Type B pancreatic cell (in vitro differentiated cells): ENCODE measurements at regions not wholly inside any gene's neighbourhood (a gene's known extent, or its start where the extent isn't known, plus 50 kb on each side); places are given as distances from the start of the nearest gene placed in this dataset.

Experiments used
- DNase-seq: peaks from one replicate; pipeline ENCODE4 v3.0.0; 2021; ENCODE audit warnings: mixed read lengths; ENCODE audit not compliant: unreplicated experiment; ENCODE audit errors: extremely low spot score
- H3K27ac Mint-ChIP-seq: 2 replicates; pipeline ENCODE4 v1.8.0; 2021; ENCODE audit warnings: mild to moderate bottlenecking, mixed read lengths
- H3K27me3 Mint-ChIP-seq: 2 replicates; pipeline ENCODE4 v1.8.0; 2021; ENCODE audit warnings: mixed read lengths
- H3K36me3 Mint-ChIP-seq: 2 replicates; pipeline ENCODE4 v1.8.0; 2021; ENCODE audit warnings: mixed read lengths
- H3K4me1 Mint-ChIP-seq: one replicate; pipeline ENCODE4 v1.8.0; 2021; ENCODE audit warnings: mixed read lengths; ENCODE audit not compliant: unreplicated experiment
- H3K4me3 Mint-ChIP-seq: 2 replicates; pipeline ENCODE4 v1.8.0; 2021; ENCODE audit warnings: mild to moderate bottlenecking, mixed read lengths
- H3K9me3 Mint-ChIP-seq: 2 replicates; pipeline ENCODE4 v1.8.0; 2021; ENCODE audit warnings: mixed read lengths
- TF ChIP-seq, protein P1 (sequence below): fragments of 200-600 bp; sonication (generic); conservative IDR thresholded peaks from 2 replicates; pipeline ENCODE4 v1.5.0; 2021; ENCODE audit warnings: antibody characterized with exemption, mild to moderate bottlenecking

DNA sequence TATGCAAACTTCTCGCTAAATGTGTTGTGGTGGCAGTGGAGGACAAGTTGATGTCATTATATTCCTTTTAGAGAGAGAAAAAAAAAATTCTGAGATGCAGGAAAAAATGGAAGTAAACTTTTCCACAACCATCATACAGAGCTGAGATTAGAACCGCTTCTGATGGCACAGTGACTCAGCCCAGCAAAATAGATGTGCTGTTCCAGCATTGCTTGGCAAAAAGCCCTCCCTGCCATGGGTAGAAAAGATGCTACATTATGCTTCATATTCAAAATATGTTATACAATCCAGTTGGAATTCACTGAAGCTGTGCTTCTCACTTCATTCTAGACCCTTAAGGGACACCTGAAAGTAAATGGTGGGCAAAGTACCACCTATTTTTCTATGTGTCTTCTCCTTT, 1047.6 kb upstream of the FANCL start:
- Mint-ChIP-seq H3K36me3 (no peaks in the 10 kb centered on the region), H3K4me3 (no peak overlapping the region), H3K27ac (no peak overlapping the region), H3K4me1 (no peaks in the 10 kb centered on the region), H3K9me3 (no peaks in the 10 kb centered on the region), H3K27me3 (peaks cover 16% of the 10 kb centered on the region)
- TF ChIP-seq, protein P1, sequence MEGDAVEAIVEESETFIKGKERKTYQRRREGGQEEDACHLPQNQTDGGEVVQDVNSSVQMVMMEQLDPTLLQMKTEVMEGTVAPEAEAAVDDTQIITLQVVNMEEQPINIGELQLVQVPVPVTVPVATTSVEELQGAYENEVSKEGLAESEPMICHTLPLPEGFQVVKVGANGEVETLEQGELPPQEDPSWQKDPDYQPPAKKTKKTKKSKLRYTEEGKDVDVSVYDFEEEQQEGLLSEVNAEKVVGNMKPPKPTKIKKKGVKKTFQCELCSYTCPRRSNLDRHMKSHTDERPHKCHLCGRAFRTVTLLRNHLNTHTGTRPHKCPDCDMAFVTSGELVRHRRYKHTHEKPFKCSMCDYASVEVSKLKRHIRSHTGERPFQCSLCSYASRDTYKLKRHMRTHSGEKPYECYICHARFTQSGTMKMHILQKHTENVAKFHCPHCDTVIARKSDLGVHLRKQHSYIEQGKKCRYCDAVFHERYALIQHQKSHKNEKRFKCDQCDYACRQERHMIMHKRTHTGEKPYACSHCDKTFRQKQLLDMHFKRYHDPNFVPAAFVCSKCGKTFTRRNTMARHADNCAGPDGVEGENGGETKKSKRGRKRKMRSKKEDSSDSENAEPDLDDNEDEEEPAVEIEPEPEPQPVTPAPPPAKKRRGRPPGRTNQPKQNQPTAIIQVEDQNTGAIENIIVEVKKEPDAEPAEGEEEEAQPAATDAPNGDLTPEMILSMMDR: no peak
- DNase-seq: no peak

DNA sequence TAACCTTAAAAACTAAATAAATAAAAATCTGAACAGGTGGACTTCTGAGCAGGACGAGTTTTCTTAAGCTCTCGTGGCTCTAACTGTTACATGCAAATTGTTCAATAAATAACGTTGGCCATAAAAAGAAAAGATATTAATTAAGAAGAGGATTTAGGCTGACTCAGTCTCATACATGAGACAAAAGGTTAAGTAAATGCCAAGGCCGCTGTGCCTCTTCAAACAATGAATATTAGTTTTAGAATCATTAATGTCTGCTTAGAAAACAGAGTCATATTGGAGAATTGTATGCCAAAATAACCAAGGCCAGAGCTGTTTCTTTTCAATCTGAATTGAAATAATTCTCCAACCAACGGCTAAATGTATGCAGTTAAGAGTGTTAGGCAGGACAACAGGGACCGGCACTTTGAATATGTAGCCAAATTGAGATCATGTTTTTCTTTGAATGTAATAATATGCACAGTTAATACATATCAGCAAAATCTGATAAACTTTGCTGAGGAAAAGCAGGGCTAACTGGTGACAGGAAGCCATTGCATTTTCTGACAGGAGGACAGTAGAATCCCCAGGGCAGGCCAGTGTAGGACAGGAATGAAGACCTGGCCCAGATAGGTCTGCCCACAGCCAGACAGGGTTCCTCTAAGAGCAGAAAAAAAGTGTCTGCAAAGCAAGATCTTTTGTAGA, 1041.4 kb upstream of the FANCL start:
- TF ChIP-seq, protein P1: no peak
- no peak for DNase-seq
- H3K4me1 Mint-ChIP-seq: no peaks in the 10 kb centered on the region
- H3K36me3 Mint-ChIP-seq: no peaks in the 10 kb centered on the region
- no peak overlapping the region for H3K4me3 Mint-ChIP-seq
- H3K27ac Mint-ChIP-seq: no peak overlapping the region
- H3K9me3 Mint-ChIP-seq: no peaks in the 10 kb centered on the region
- H3K27me3 Mint-ChIP-seq: peaks cover 8% of the 10 kb centered on the region

DNA sequence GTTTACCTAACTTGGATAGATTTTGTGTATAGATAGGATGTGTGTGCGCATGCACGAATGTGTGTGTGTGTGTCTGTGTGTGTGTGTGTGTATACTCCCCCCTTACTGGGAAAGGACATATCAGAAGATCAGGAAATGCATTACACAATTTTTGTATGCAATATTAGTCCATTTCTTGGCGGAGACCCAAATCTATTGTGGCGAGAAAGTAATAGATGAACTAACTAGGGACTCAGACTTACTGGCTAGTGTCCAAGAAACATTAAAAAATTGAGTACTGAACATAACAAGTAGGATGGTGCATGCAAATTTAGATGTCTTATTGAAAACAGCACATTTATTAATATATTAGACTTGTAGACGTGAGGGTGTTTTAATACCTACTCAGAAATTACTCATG, 1036.5 kb upstream of the FANCL start:
- TF ChIP-seq, protein P1: no peak
- Mint-ChIP-seq H3K27me3 (peaks cover 4% of the 10 kb centered on the region), H3K27ac (no peak overlapping the region), H3K4me3 (no peak overlapping the region), H3K36me3 (no peaks in the 10 kb centered on the region), H3K4me1 (peaks cover 5% of the 10 kb centered on the region), H3K9me3 (peaks cover 8% of the 10 kb centered on the region)
- no peak for DNase-seq

GRCh38 chr2:59276917-59277316, 1035.8 kb upstream of the FANCL start:
- H3K27me3 Mint-ChIP-seq: peaks cover 4% of the 10 kb centered on the region
- peaks cover 5% of the 10 kb centered on the region for H3K4me1 Mint-ChIP-seq
- no peak overlapping the region for H3K27ac Mint-ChIP-seq
- TF ChIP-seq, protein P1: no peak
- H3K4me3 Mint-ChIP-seq: no peak overlapping the region
- no peaks in the 10 kb centered on the region for H3K36me3 Mint-ChIP-seq
- H3K9me3 Mint-ChIP-seq: peaks cover 8% of the 10 kb centered on the region
- no peak for DNase-seq

GRCh38 chr2:59276033-59276432, 1034.9 kb upstream of the FANCL start:
- H3K4me1 Mint-ChIP-seq: peaks cover 5% of the 10 kb centered on the region
- TF ChIP-seq, protein P1: peak; percentile 67
- H3K36me3 Mint-ChIP-seq: no peaks in the 10 kb centered on the region
- H3K9me3 Mint-ChIP-seq: peaks cover 8% of the 10 kb centered on the region
- peaks cover 4% of the 10 kb centered on the region for H3K27me3 Mint-ChIP-seq
- no peak overlapping the region for H3K27ac Mint-ChIP-seq
- no peak for DNase-seq
- H3K4me3 Mint-ChIP-seq: no peak overlapping the region
